ENCODE measurements at regions not wholly inside any gene's neighbourhood (a gene's known extent, or its start where the extent isn't known, plus 50 kb on each side); places are given as distances from the start of the nearest gene placed in this dataset.
"Not testable (repeated sequence)": the region's sequence is repeated elsewhere in the genome, so short reads cannot be mapped to it uniquely, and the experiment has no call there.

GRCh38 chr22:22717664-22718063 is 73.2 kb downstream of the GGTLC2 start:
- DNase-seq, result no peak

GRCh38 chr22:22720201-22720723 is 75.8 kb downstream of the GGTLC2 start:
- DNase-seq, result peak; percentile 32 to 56

DNA sequence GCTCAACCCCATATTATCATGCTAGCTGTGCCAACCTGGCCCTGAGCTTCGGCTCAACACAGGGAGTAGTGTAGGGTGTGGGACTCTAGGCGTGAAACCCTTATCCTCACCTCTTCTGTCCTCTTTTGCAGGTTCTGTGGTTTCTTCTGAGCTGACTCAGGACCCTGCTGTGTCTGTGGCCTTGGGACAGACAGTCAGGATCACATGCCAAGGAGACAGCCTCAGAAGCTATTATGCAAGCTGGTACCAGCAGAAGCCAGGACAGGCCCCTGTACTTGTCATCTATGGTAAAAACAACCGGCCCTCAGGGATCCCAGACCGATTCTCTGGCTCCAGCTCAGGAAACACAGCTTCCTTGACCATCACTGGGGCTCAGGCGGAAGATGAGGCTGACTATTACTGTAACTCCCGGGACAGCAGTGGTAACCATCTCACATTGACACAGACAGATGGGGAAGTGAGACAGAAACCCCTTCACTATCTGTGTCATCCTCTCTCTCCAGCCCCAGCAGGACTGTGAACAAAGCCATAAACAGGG is 76.4 kb downstream of the GGTLC2 start:
- no peak for DNase-seq

- DNase-seq, result peak; percentile 69 to 74
Observed at GRCh38 chr22:22721681-22722354, 77.4 kb downstream of the GGTLC2 start.

DNA sequence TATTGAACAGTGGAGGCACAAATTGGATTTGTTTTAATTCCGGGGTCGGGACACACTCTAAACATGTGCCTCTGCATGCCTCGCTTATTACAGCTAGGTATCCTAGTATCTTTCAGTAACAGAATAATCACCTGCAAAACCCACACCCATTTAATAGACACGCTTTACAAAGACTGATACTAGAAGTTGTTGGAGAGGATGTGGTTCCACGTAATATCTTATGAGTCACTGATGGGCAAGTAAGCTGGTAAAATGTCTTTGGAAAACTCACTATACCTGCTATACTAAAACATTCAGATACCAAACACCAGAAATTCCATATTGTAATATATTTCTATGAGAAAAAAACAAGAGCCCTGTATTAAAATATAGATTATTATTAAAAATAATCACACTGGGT is 84.0 kb downstream of the GGTLC2 start:
- no peak for DNase-seq

GRCh38 chr22:22730655-22731373 is 86.4 kb downstream of the GGTLC2 start:
- DNase-seq, result no peak

DNA sequence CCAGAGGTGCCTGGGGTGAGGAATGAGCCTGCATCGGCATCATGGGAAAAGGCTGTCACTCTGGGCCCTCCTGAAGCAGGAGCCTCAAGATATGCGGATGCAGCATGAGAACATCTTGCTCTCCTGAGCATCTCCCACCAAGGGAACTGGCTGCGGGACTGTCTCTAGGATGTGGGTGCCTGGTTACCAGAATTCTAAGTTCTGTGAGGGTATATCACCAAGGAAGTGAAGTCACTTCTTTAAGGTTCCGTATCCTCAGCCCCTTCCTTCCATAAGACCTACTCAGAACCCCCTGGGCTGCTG is 86.9 kb downstream of the GGTLC2 start:
- DNase-seq, result no peak

DNA sequence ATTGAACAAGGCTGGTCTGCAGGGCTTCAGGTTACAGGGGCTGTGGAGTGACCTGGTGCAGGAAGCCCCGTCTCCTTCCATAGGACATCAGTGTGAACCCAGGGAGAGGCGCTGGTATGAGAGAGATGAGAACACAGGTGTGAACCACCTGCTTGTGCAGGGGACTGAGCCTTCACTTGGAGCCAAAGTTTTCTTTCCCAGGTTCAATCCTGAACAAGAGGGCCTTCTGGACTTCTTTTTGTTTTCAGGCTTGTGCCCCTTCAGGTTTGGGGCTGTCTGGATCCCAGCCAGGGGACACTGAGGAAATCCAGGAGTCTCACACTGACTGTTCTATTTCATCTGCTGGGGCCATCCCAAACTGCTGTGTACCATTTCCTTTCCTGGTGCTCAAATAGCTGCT is 88.6 kb downstream of the GGTLC2 start:
- not testable (repeated sequence) for DNase-seq

GRCh38 chr22:22733881-22734373 is 89.5 kb downstream of the GGTLC2 start:
- no peak for DNase-seq

DNA sequence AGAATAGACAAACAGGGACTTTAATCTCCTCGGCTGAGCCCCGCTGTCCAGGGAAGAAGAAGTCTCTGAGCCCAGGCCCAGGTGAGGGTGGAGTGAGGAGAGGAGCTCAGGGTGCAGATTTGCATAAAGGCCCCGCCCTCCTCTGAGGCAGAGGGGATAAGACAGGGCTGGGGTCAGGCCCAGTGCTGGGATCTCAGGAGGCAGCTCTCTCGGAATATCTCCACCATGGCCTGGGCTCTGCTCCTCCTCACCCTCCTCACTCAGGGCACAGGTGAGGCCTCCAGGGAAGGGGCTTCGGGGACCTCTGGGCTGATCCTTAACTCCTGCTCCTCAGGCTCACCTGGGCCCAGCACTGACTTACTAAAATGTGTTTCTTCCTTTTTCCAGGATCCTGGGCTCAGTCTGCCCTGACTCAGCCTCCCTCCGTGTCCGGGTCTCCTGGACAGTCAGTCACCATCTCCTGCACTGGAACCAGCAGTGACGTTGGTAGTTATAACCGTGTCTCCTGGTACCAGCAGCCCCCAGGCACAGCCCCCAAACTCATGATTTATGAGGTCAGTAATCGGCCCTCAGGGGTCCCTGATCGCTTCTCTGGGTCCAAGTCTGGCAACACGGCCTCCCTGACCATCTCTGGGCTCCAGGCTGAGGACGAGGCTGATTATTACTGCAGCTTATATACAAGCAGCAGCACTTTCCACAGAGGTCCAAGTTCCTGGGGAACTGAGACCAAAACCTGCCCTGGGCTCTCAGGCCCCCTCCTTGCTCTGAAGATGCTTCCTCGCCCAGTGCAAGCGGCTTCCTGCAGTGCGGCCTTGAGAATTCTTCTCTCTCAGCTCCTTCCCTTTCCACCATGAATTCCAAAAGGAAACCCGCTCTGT is 90.2 kb downstream of the GGTLC2 start:
- DNase-seq, result not testable (repeated sequence)

- DNase-seq, result not testable (repeated sequence)
Observed at GRCh38 chr22:22735276-22735675, 90.9 kb downstream of the GGTLC2 start.

DNA sequence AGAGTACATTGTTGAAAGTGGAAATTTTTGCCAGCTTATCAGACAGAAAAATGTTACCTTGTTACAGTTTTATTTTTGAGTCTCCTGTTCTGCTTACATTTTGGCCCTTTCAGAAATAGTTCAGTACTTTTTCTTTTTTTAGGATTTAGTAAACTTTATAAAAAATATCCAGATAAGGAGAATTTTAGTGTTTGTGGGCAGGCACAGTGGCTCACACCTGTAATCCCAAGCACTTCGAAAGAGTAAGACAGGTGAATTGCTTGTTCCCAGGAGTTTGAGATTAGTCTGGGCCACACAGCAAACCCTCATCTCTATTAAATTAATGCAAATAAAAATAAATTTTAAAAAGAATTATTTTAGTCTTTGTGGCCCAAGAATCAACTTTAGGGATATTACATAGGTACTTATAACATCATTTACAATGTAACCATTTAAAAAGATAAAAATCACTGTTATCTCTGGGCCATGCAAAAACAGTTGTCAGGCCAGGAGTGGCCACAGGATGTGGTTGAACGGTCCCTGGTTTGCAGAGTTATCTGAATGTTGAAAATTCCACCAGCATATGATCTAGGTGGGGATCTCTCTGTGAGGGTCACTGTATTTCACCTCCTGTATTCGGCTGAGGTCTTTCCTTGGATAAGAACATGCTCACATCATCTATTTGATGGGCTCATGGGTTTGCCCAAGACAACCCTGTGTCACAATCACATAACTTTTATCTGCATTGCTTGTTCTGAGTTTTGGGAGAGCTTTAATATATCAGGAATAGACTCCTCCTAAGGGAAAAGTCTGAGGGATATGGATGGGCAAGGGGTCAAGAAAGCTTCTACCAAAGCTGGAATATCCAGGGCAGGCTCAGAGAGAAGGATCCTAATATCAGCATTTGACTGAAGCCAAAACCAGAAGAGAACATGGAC is 91.5 kb downstream of the GGTLC2 start:
- DNase-seq, result no peak

DNA sequence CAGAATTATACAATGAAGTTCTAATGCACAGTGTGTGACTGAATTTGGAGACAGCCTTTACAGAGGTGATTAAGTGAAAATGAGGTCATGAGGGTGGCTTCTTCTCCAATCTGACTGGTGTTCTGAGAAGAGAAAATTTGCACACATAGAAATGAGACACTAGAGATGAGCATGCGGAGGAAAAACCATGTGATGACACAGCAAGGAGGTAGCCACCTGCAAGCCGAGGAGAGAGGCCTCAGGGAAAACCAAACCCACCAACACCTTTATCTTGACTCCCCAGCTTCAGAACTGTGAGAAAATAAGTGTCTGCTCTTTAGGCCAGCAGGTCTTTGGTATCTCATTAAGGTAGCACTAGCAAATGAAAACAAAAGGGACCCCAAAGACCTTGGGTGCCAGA is 93.2 kb downstream of the GGTLC2 start:
- no peak for DNase-seq

- DNase-seq, result no peak
Observed at GRCh38 chr22:22738959-22739585, 94.7 kb downstream of the GGTLC2 start.

GRCh38 chr22:22740560-22741276 is 96.3 kb downstream of the GGTLC2 start:
- no peak for DNase-seq

GRCh38 chr22:22741843-22742242 is 97.4 kb downstream of the GGTLC2 start:
- no peak for DNase-seq

DNA sequence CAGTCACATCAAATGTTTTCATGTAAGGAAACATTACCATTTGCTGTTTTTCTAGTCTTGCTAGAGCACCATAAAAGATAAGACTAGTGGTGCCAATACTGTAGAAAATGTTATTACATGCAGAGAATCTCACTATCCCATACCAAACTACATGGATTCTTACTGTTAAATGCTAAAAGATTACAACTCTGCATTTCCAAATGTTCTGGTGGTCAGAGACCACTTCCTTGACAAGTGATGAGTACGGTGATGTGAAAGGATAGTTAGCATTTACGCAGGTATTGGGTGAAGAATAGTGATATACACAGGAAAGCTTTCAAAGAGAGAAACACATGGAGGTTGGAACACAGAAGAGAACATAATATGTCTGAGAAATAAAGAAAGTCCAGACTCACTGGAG is 98.2 kb downstream of the GGTLC2 start:
- DNase-seq, result no peak

DNA sequence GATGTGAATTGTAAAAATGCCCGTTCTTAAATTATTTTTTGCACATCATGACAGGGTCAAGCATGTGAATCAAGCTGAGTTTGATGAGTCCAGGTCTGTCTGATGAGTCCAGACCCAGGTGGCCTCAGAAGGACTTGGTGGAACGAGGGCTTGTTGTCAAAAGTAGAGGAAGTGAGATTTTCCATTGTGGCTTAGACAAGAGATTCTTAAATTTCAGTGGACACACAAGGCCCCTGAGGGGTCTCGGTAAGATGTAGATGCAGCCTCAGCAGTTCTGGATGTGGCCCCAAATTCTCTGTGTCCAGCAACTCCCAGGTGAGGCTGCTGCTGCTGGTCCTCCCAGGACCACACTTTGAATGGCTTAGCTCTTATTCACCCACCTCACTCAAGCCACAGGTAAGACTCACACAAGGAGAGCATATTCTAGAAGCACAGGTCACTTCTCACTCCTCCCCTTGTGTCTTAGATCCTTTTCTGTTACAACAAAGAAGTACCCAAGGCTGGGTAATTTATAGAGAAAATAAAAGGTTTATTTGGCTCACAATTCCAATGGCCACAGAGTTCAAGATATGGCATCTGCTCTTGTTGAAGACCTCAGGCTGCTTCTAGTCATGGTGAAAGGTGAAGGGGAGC is 98.8 kb downstream of the GGTLC2 start:
- DNase-seq, result no peak

DNA sequence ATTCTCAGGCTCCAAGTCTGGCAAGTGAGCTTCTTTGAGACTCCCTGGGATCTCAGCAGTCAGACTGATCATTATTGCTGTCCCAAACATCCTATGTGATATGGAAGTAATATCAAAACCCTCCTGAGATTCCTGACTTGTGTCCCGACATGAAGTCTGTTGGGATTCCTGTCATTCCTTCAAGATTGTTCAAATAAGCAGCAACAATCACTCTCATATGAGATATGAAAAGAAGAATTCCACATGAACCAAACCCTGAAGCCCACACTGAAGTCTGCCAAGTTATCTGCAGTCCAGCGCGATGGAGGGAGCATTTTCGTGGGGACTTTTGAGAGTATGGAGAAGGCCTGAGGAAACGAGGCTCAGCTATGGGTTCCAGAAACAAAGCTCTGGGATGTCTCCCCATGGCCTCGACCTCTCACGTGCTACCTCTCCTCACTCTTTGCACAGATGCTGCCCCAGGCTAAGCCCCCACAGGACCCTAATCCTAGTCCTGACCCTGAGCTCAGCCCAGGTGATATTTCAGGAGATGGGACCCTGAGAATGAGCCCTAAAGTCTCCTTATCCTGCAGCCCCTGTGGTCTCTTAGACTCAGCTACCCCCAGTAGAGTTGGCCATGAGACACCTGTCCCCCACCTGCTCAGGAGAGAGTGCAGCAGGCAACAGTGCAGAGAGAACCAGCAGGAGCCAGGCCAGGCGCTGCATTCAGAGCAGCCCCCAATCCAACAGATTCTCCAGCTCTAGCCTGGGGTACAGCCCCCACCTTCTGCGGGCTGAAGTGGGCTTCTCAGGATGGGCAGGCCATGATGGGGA is 100.2 kb downstream of the GGTLC2 start:
- DNase-seq, result no peak
